T-cell (primary cell): ENCODE measurements at regions not wholly inside any gene's neighbourhood (a gene's known extent, or its start where the extent isn't known, plus 50 kb on each side); places are given as distances from the start of the nearest gene placed in this dataset.
"Not testable (repeated sequence)": the region's sequence is repeated elsewhere in the genome, so short reads cannot be mapped to it uniquely, and the experiment has no call there.

Source experiments
- ATAC-seq, 4 experiments: fragments of 200-7000 bp in 3 of 4; fragments of 150-1000 bp in 1 of 4; cut with Tn5 transposase; replicated peaks in 1 of 4; 1 replicate in 3 of 4; 2 replicates in 1 of 4; pipeline ENCODE4 v1.10.0; 2021; ENCODE audit warnings: moderate library complexity in 3 of 4, mild to moderate bottlenecking in 2 of 4, moderate number of reproducible peaks in 1 of 4
- CTCF ChIA-PET, 2 donors: fragments of 300-600 bp; sonication (Branson Sonifier 250); formaldehyde crosslinking; loops; one replicate each; lab custom pipeline; 2022; ENCODE audit warnings: antibody characterized with exemption in 2 of 2; lab: Charles Lee
- POLR2A ChIA-PET, 2 donors: fragments of 300-600 bp; sonication (Branson Sonifier 250); formaldehyde crosslinking; loops; one replicate each; lab custom pipeline; 2022; ENCODE audit warnings: antibody characterized with exemption in 2 of 2; lab: Charles Lee
- DNase-seq, 35 experiments: peaks; one replicate each; pipeline versions ENCODE4 v3.0.0 to v3.0.0-alpha.2; 2013 to 2023
- H3K27ac ChIP-seq: one replicate; pipeline ENCODE4 v1.5.1; 2013; ENCODE audit warnings: low read length
- H3K27me3 ChIP-seq, 2 experiments: replicated peaks in 1 of 2; 1 replicate in 1 of 2; 2 replicates in 1 of 2; pipeline versions ENCODE4 v1.6.1 to v1.7.0; 2013; ENCODE audit warnings: low read length in 1 of 2, mixed read lengths in 1 of 2; ENCODE audit not compliant: control insufficient read depth in 2 of 2, insufficient read depth in 2 of 2; ENCODE audit errors: extremely low read depth in 1 of 2
- H3K36me3 ChIP-seq, 2 donors: 1 replicate in 1 of 2; 2 replicates in 1 of 2; pipeline versions ENCODE4 v1.6.1 to v1.7.0; 2013; ENCODE audit warnings: low read length in 1 of 2; ENCODE audit not compliant: control insufficient read depth in 2 of 2, insufficient read depth in 1 of 2; ENCODE audit errors: extremely low read depth in 1 of 2
- H3K4me1 ChIP-seq, 2 experiments: 1 replicate in 1 of 2; 2 replicates in 1 of 2; pipeline versions ENCODE4 v1.6.1 to v1.7.0; 2013; ENCODE audit warnings: low read length in 2 of 2, mixed read lengths in 1 of 2; ENCODE audit not compliant: insufficient read depth in 2 of 2, control insufficient read depth in 1 of 2; ENCODE audit errors: extremely low read depth in 1 of 2
- H3K4me3 ChIP-seq, 2 donors: 1 replicate in 1 of 2; 2 replicates in 1 of 2; pipeline versions ENCODE4 v1.5.1 to v1.7.0; 2013; ENCODE audit warnings: mild to moderate bottlenecking in 2 of 2, low read length in 1 of 2, moderate library complexity in 1 of 2; ENCODE audit not compliant: control insufficient read depth in 1 of 2; ENCODE audit errors: extremely low read depth in 1 of 2
- H3K9me3 ChIP-seq: 2 replicates; pipeline ENCODE4 v1.7.0; 2013
- H3K27ac Mint-ChIP-seq, 2 donors: one replicate each; pipeline ENCODE4 v1.8.0; 2020 to 2021; ENCODE audit warnings: mild to moderate bottlenecking in 2 of 2, mixed read lengths in 2 of 2
- H3K27me3 Mint-ChIP-seq, 2 donors: one replicate each; pipeline ENCODE4 v1.8.0; 2021 to 2022; ENCODE audit warnings: mixed read lengths in 2 of 2
- H3K36me3 Mint-ChIP-seq: one replicate; pipeline ENCODE4 v1.8.0; 2021; ENCODE audit warnings: mixed read lengths
- H3K4me1 Mint-ChIP-seq, 3 donors: one replicate each; pipeline ENCODE4 v1.8.0; 2020 to 2022; ENCODE audit warnings: mixed read lengths in 3 of 3, mild to moderate bottlenecking in 1 of 3
- H3K4me3 Mint-ChIP-seq, 3 donors: one replicate each; pipeline ENCODE4 v1.8.0; 2020 to 2022; ENCODE audit warnings: mild to moderate bottlenecking in 3 of 3, mixed read lengths in 3 of 3, moderate library complexity in 3 of 3
- H3K9me3 Mint-ChIP-seq, 3 donors: one replicate each; pipeline ENCODE4 v1.8.0; 2020 to 2022; ENCODE audit warnings: mixed read lengths in 3 of 3
- WGBS: methylation state at CpG from one replicate; pipeline ENCODE4 v1.1.5; 2013; ENCODE audit warnings: missing lambda C conversion rate; ENCODE audit not compliant: insufficient coverage; 5-methylcytosine and 5-hydroxymethylcytosine counted together

- H3K4me1 Mint-ChIP-seq, result no peaks in the 10 kb centered on the region
- POLR2A ChIA-PET, result no interaction called here
- no peak for ATAC-seq
These were observed 68.1 kb upstream of the BLTP1 start for GRCh38 chr4:122083989-122084388.

GRCh38 chr4:122083351-122083750 lies 68.8 kb upstream of the BLTP1 start:
- no peak overlapping the region for H3K27ac ChIP-seq
- POLR2A ChIA-PET, result no interaction called here

More at GRCh38 chr4:122083989-122084388, 68.1 kb upstream of the BLTP1 start:
- no peaks in the 10 kb centered on the region for H3K36me3 Mint-ChIP-seq
- Histone ChIP-seq H3K27me3 (no peaks in the 10 kb centered on the region), H3K36me3 (no peaks in the 10 kb centered on the region), H3K9me3 (no peaks in the 10 kb centered on the region), H3K4me1 (no peaks in the 10 kb centered on the region), H3K4me3 (no peak overlapping the region), H3K27ac (no peak overlapping the region)
- no peak overlapping the region for H3K27ac Mint-ChIP-seq
- WGBS, result no CpG with 5 or more reads among the region's 1 CpG
- no peak overlapping the region for H3K4me3 Mint-ChIP-seq
- no peak for DNase-seq
- peaks cover 0 to 15% of the 10 kb centered on the region in 2 donors for H3K27me3 Mint-ChIP-seq
- CTCF ChIA-PET, result interaction anchor here in 1 of 2 donors (0.6 kb wide), 1 partner anchor 726 kb away, joined by 3 read pairs; no protein-coding TSS in a partner anchor
- H3K9me3 Mint-ChIP-seq, result no peaks in the 10 kb centered on the region

GRCh38 chr4:122082661-122083060 lies 69.5 kb upstream of the BLTP1 start:
- Histone ChIP-seq H3K4me3 (no peak overlapping the region), H3K9me3 (no peaks in the 10 kb centered on the region), H3K4me1 (no peaks in the 10 kb centered on the region), H3K27ac (no peak overlapping the region), H3K27me3 (peaks cover 0 to 2% of the 10 kb centered on the region in 2 experiments), H3K36me3 (no peaks in the 10 kb centered on the region)
- ChIA-PET CTCF (no interaction called here), POLR2A (no interaction called here)
- no peak for ATAC-seq
- Mint-ChIP-seq H3K27me3 (peaks cover 0 to 15% of the 10 kb centered on the region in 2 donors), H3K27ac (no peak overlapping the region), H3K9me3 (no peaks in the 10 kb centered on the region), H3K4me1 (no peaks in the 10 kb centered on the region), H3K36me3 (no peaks in the 10 kb centered on the region), H3K4me3 (no peak overlapping the region)
- WGBS, result no CpG with 5 or more reads among the region's 1 CpG
- no peak for DNase-seq

More at GRCh38 chr4:122083351-122083750, 68.8 kb upstream of the BLTP1 start:
- ATAC-seq, result no peak
- Histone ChIP-seq H3K4me3 (no peak overlapping the region), H3K36me3 (no peaks in the 10 kb centered on the region), H3K4me1 (no peaks in the 10 kb centered on the region), H3K27me3 (peaks cover 0 to 2% of the 10 kb centered on the region in 2 experiments), H3K9me3 (no peaks in the 10 kb centered on the region)
- Mint-ChIP-seq H3K27me3 (peaks cover 0 to 15% of the 10 kb centered on the region in 2 donors), H3K27ac (no peak overlapping the region), H3K4me3 (no peak overlapping the region), H3K9me3 (no peaks in the 10 kb centered on the region), H3K4me1 (no peaks in the 10 kb centered on the region), H3K36me3 (no peaks in the 10 kb centered on the region)
- WGBS, result no CpG with 5 or more reads among the region's 1 CpG
- CTCF ChIA-PET, result no interaction called here
- DNase-seq, result no peak

GRCh38 chr4:122077653-122078052 lies 74.5 kb upstream of the BLTP1 start:
- DNase-seq, H3K4me1 Mint-ChIP-seq, ATAC-seq, H3K27ac Mint-ChIP-seq, H3K9me3 Mint-ChIP-seq, H3K36me3 ChIP-seq, H3K4me1 ChIP-seq, H3K9me3 ChIP-seq, H3K4me3 ChIP-seq, H3K4me3 Mint-ChIP-seq, CTCF ChIA-PET, H3K27ac ChIP-seq, H3K27me3 ChIP-seq, H3K36me3 Mint-ChIP-seq, POLR2A ChIA-PET: not testable (repeated sequence)
- no CpG with 5 or more reads among the region's 6 CpGs for WGBS
- H3K27me3 Mint-ChIP-seq, result peaks cover 0 to 16% of the 10 kb centered on the region in 2 donors

GRCh38 chr4:122076835-122077234 lies 75.3 kb upstream of the BLTP1 start:
- DNase-seq, result not testable (repeated sequence)
- no CpG with 5 or more reads among the region's 2 CpGs for WGBS

DNA sequence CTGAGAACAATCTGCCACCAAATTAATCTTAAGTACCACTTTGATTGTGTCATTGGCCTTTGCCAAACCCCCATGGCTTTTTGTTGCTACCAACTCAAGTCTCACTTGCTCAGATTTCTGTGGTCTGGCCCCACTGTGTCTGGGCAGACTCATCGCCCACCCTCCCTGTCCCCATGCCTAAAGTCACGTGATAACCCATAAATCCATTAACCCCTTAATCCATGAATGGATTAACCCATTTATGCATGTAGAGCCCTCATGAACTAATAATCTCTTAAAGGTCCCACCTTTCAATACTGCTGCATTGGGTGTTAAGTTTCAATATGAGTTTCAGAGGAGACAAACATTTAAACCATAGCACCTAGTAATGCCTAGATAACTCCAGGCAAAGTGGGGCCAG lies 78.5 kb upstream of the BLTP1 start:
- no peaks in the 10 kb centered on the region for H3K36me3 ChIP-seq
- no peak overlapping the region for H3K27ac ChIP-seq
- no peaks in the 10 kb centered on the region for H3K9me3 Mint-ChIP-seq
- H3K4me1 ChIP-seq, result no peaks in the 10 kb centered on the region
- no peak overlapping the region for H3K27ac Mint-ChIP-seq
- ATAC-seq (no peak), DNase-seq (no peak)
- H3K4me3 ChIP-seq, result no peak overlapping the region
- POLR2A ChIA-PET, result no interaction called here
- WGBS, result no CpG with 5 or more reads among the region's 2 CpGs
- no peak overlapping the region for H3K4me3 Mint-ChIP-seq
- H3K4me1 Mint-ChIP-seq, result no peaks in the 10 kb centered on the region
- CTCF ChIA-PET, result no interaction called here
- H3K27me3 ChIP-seq, result no peaks in the 10 kb centered on the region
- no peaks in the 10 kb centered on the region for H3K36me3 Mint-ChIP-seq
- H3K27me3 Mint-ChIP-seq, result peaks cover 0 to 16% of the 10 kb centered on the region in 2 donors
- H3K9me3 ChIP-seq, result no peaks in the 10 kb centered on the region

More at GRCh38 chr4:122076835-122077234, 75.3 kb upstream of the BLTP1 start:
- H3K9me3 Mint-ChIP-seq, H3K4me1 Mint-ChIP-seq, H3K27ac Mint-ChIP-seq, H3K4me1 ChIP-seq, POLR2A ChIA-PET, H3K36me3 Mint-ChIP-seq, H3K36me3 ChIP-seq, H3K9me3 ChIP-seq, CTCF ChIA-PET, H3K4me3 Mint-ChIP-seq, H3K27ac ChIP-seq, H3K27me3 ChIP-seq, H3K4me3 ChIP-seq, ATAC-seq: not testable (repeated sequence)
- peaks cover 0 to 19% of the 10 kb centered on the region in 2 donors for H3K27me3 Mint-ChIP-seq

DNA sequence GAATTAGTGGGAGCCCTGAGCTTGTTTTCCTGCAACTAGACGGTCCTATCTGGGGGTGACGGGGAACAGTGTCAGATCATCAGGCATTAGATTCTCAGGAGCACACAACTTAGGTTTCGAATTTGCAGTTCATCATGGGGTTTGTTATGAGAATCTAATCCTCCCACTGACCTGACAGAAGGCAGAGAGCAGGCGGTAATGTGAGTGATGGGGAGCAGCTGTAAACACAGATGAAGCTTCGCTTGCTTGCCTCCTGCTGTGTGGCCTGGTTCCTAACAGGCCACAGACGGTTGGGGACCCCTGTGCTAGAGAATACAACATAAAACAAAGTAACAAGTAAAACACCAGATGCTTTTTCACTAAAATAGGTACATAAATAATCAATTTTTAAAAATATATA lies 86.2 kb upstream of the BLTP1 start:
- Mint-ChIP-seq H3K27me3 (peaks cover 0 to 3% of the 10 kb centered on the region in 2 donors), H3K27ac (no peak overlapping the region), H3K9me3 (no peaks in the 10 kb centered on the region), H3K4me3 (no peak overlapping the region), H3K4me1 (no peaks in the 10 kb centered on the region), H3K36me3 (no peaks in the 10 kb centered on the region)
- 62% methylated on average over 2 of the region's 6 CpGs for WGBS
- Histone ChIP-seq H3K4me1 (no peaks in the 10 kb centered on the region), H3K27ac (no peak overlapping the region), H3K27me3 (peaks cover 0 to 4% of the 10 kb centered on the region in 2 experiments), H3K4me3 (no peak overlapping the region), H3K36me3 (no peaks in the 10 kb centered on the region), H3K9me3 (no peaks in the 10 kb centered on the region)
- ChIA-PET POLR2A (no interaction called here), CTCF (no interaction called here)
- ATAC-seq (no peak), DNase-seq (no peak)
